IPS-18a (cell line): ENCODE measurements at regions not wholly inside any gene's neighbourhood (a gene's known extent, or its start where the extent isn't known, plus 50 kb on each side); places are given as distances from the start of the nearest gene placed in this dataset.

Experiments used
- H3K27ac ChIP-seq: one replicate; pipeline ENCODE4 v1.5.1; 2013; ENCODE audit warnings: low read length
- H3K27me3 ChIP-seq: one replicate; pipeline ENCODE4 v1.6.1; 2013; ENCODE audit warnings: mild to moderate bottlenecking, low read length; ENCODE audit not compliant: control insufficient read depth, insufficient read depth
- H3K36me3 ChIP-seq: one replicate; pipeline ENCODE4 v1.6.1; 2013; ENCODE audit warnings: low read depth, low read length; ENCODE audit not compliant: control insufficient read depth
- H3K4me1 ChIP-seq: one replicate; pipeline ENCODE4 v1.6.1; 2013; ENCODE audit warnings: low read depth, low read length; ENCODE audit not compliant: control insufficient read depth
- H3K4me3 ChIP-seq: one replicate; pipeline ENCODE4 v1.5.1; 2013; ENCODE audit warnings: low read length
- H3K9ac ChIP-seq: one replicate; pipeline ENCODE4 v1.6.1; 2013; ENCODE audit warnings: mild to moderate bottlenecking, low read length, moderate library complexity
- H3K9me3 ChIP-seq: one replicate; pipeline ENCODE4 v1.6.1; 2013; ENCODE audit warnings: low read depth, low read length; ENCODE audit not compliant: control insufficient read depth

GRCh38 chr14:55877942-55878341, 240.3 kb upstream of the PELI2 start:
- H3K36me3 ChIP-seq: no peaks in the 10 kb centered on the region
- H3K27me3 ChIP-seq: no peaks in the 10 kb centered on the region

GRCh38 chr14:55881577-55882241, 236.5 kb upstream of the PELI2 start:
- Histone ChIP-seq H3K27ac (no peak overlapping the region), H3K36me3 (no peaks in the 10 kb centered on the region), H3K4me3 (no peak overlapping the region), H3K4me1 (peaks cover 8% of the 10 kb centered on the region), H3K27me3 (no peaks in the 10 kb centered on the region), H3K9me3 (no peaks in the 10 kb centered on the region), H3K9ac (no peak overlapping the region)

More at GRCh38 chr14:55877942-55878341, 240.3 kb upstream of the PELI2 start:
- no peak overlapping the region for H3K27ac ChIP-seq
- H3K4me1 ChIP-seq: peaks cover 8% of the 10 kb centered on the region
- no peak overlapping the region for H3K4me3 ChIP-seq
- no peaks in the 10 kb centered on the region for H3K9me3 ChIP-seq
- no peak overlapping the region for H3K9ac ChIP-seq

GRCh38 chr14:55884819-55885218, 233.4 kb upstream of the PELI2 start:
- peaks cover 13% of the 10 kb centered on the region for H3K4me1 ChIP-seq
- no peak overlapping the region for H3K4me3 ChIP-seq
- no peaks in the 10 kb centered on the region for H3K36me3 ChIP-seq
- H3K27ac ChIP-seq: no peak overlapping the region
- no peak overlapping the region for H3K9ac ChIP-seq
- H3K9me3 ChIP-seq: no peaks in the 10 kb centered on the region
- no peaks in the 10 kb centered on the region for H3K27me3 ChIP-seq

GRCh38 chr14:55889124-55889523, 229.1 kb upstream of the PELI2 start:
- H3K9me3 ChIP-seq: no peaks in the 10 kb centered on the region
- H3K36me3 ChIP-seq: no peaks in the 10 kb centered on the region
- H3K27me3 ChIP-seq: no peaks in the 10 kb centered on the region
- no peak overlapping the region for H3K4me3 ChIP-seq
- no peak overlapping the region for H3K9ac ChIP-seq
- no peak overlapping the region for H3K27ac ChIP-seq
- H3K4me1 ChIP-seq: peaks cover 22% of the 10 kb centered on the region

GRCh38 chr14:55891692-55892091, 226.5 kb upstream of the PELI2 start:
- Histone ChIP-seq H3K4me1 (peaks cover 22% of the 10 kb centered on the region), H3K27me3 (no peaks in the 10 kb centered on the region), H3K27ac (no peak overlapping the region), H3K36me3 (no peaks in the 10 kb centered on the region), H3K9me3 (no peaks in the 10 kb centered on the region), H3K9ac (no peak overlapping the region), H3K4me3 (no peak overlapping the region)

GRCh38 chr14:55892906-55893305, 225.3 kb upstream of the PELI2 start:
- Histone ChIP-seq H3K36me3 (no peaks in the 10 kb centered on the region), H3K27ac (no peak overlapping the region), H3K9me3 (no peaks in the 10 kb centered on the region), H3K4me3 (no peak overlapping the region), H3K27me3 (no peaks in the 10 kb centered on the region), H3K4me1 (peaks cover 22% of the 10 kb centered on the region), H3K9ac (no peak overlapping the region)

GRCh38 chr14:55893705-55894104, 224.5 kb upstream of the PELI2 start:
- Histone ChIP-seq H3K9ac (no peak overlapping the region), H3K4me1 (peaks cover 22% of the 10 kb centered on the region), H3K36me3 (no peaks in the 10 kb centered on the region), H3K27me3 (no peaks in the 10 kb centered on the region), H3K4me3 (no peak overlapping the region), H3K27ac (no peak overlapping the region), H3K9me3 (no peaks in the 10 kb centered on the region)

- Histone ChIP-seq H3K9me3 (no peaks in the 10 kb centered on the region), H3K36me3 (no peaks in the 10 kb centered on the region), H3K4me1 (peaks cover 5% of the 10 kb centered on the region), H3K4me3 (no peak overlapping the region), H3K27me3 (no peaks in the 10 kb centered on the region), H3K27ac (no peak overlapping the region), H3K9ac (no peak overlapping the region)
Measured at GRCh38 chr14:55897031-55897430, 221.2 kb upstream of the PELI2 start.

- H3K9ac ChIP-seq: no peak overlapping the region
- H3K4me3 ChIP-seq: no peak overlapping the region
- H3K27me3 ChIP-seq: no peaks in the 10 kb centered on the region
- H3K4me1 ChIP-seq: no peaks in the 10 kb centered on the region
- H3K9me3 ChIP-seq: no peaks in the 10 kb centered on the region
- no peak overlapping the region for H3K27ac ChIP-seq
- no peaks in the 10 kb centered on the region for H3K36me3 ChIP-seq
Measured at GRCh38 chr14:55898938-55899337, 219.3 kb upstream of the PELI2 start.

- H3K27ac ChIP-seq: no peak overlapping the region
- H3K9me3 ChIP-seq: no peaks in the 10 kb centered on the region
- no peak overlapping the region for H3K4me3 ChIP-seq
- no peaks in the 10 kb centered on the region for H3K4me1 ChIP-seq
- H3K36me3 ChIP-seq: no peaks in the 10 kb centered on the region
- no peak overlapping the region for H3K9ac ChIP-seq
- H3K27me3 ChIP-seq: no peaks in the 10 kb centered on the region
Measured at GRCh38 chr14:55899531-55899930, 218.7 kb upstream of the PELI2 start.

GRCh38 chr14:55900749-55901148, 217.5 kb upstream of the PELI2 start:
- H3K9ac ChIP-seq: no peak overlapping the region
- no peaks in the 10 kb centered on the region for H3K9me3 ChIP-seq
- no peak overlapping the region for H3K27ac ChIP-seq
- H3K27me3 ChIP-seq: no peaks in the 10 kb centered on the region
- H3K36me3 ChIP-seq: no peaks in the 10 kb centered on the region
- H3K4me1 ChIP-seq: no peaks in the 10 kb centered on the region
- H3K4me3 ChIP-seq: no peak overlapping the region

GRCh38 chr14:55901291-55901690, 216.9 kb upstream of the PELI2 start:
- Histone ChIP-seq H3K27ac (no peak overlapping the region), H3K36me3 (no peaks in the 10 kb centered on the region), H3K9me3 (no peaks in the 10 kb centered on the region), H3K9ac (no peak overlapping the region), H3K4me3 (no peak overlapping the region), H3K27me3 (no peaks in the 10 kb centered on the region), H3K4me1 (no peaks in the 10 kb centered on the region)
